ENCODE measurements at regions not wholly inside any gene's neighbourhood (a gene's known extent, or its start where the extent isn't known, plus 50 kb on each side); places are given as distances from the start of the nearest gene placed in this dataset.
"Not testable (repeated sequence)": the region's sequence is repeated elsewhere in the genome, so short reads cannot be mapped to it uniquely, and the experiment has no call there.

GRCh38 chr16:86874141-86874540 lies 295.8 kb downstream of the FOXL1 start:
- no peak for DNase-seq

GRCh38 chr16:86876499-86876898 lies 298.1 kb downstream of the FOXL1 start:
- DNase-seq, result no peak

GRCh38 chr16:86877108-86877507 lies 298.8 kb downstream of the FOXL1 start:
- DNase-seq, result no peak

GRCh38 chr16:86877835-86878234 lies 299.5 kb downstream of the FOXL1 start:
- no peak for DNase-seq

- no peak for DNase-seq
These were observed 300.1 kb downstream of the FOXL1 start for GRCh38 chr16:86878236-86879080.

- DNase-seq, result no peak
These were observed 300.9 kb downstream of the FOXL1 start for GRCh38 chr16:86879268-86879667.

- DNase-seq, result no peak
These were observed 302.2 kb downstream of the FOXL1 start for GRCh38 chr16:86880316-86881117.

- DNase-seq, result no peak
These were observed 302.8 kb downstream of the FOXL1 start for GRCh38 chr16:86881118-86881510.

GRCh38 chr16:86881861-86882273 lies 303.5 kb downstream of the FOXL1 start:
- no peak for DNase-seq

GRCh38 chr16:86882586-86883280 lies 304.4 kb downstream of the FOXL1 start:
- no peak for DNase-seq

GRCh38 chr16:86883583-86884389 lies 305.4 kb downstream of the FOXL1 start:
- no peak for DNase-seq

- DNase-seq, result no peak
These were observed 306.0 kb downstream of the FOXL1 start for GRCh38 chr16:86884390-86884650.

GRCh38 chr16:86885139-86885538 lies 306.8 kb downstream of the FOXL1 start:
- DNase-seq, result no peak

GRCh38 chr16:86886651-86887050 lies 308.3 kb downstream of the FOXL1 start:
- DNase-seq, result no peak

GRCh38 chr16:86887416-86887815 lies 309.1 kb downstream of the FOXL1 start:
- no peak for DNase-seq

GRCh38 chr16:86888231-86889053 lies 310.1 kb downstream of the FOXL1 start:
- no peak for DNase-seq

GRCh38 chr16:86889054-86889366 lies 310.7 kb downstream of the FOXL1 start:
- DNase-seq, result not testable (repeated sequence)

- DNase-seq, result no peak
These were observed 311.6 kb downstream of the FOXL1 start for GRCh38 chr16:86889974-86890373.

- DNase-seq, result no peak
These were observed 312.8 kb downstream of the FOXL1 start for GRCh38 chr16:86891121-86891520.

GRCh38 chr16:86891631-86892030 lies 313.3 kb downstream of the FOXL1 start:
- no peak for DNase-seq

- no peak for DNase-seq
These were observed 314.2 kb downstream of the FOXL1 start for GRCh38 chr16:86892509-86892908.

- DNase-seq, result no peak
These were observed 315.2 kb downstream of the FOXL1 start for GRCh38 chr16:86893506-86893905.
